Mesenchymal stem cell (in vitro differentiated cells and primary cell): ENCODE measurements at regions not wholly inside any gene's neighbourhood (a gene's known extent, or its start where the extent isn't known, plus 50 kb on each side); places are given as distances from the start of the nearest gene placed in this dataset.

Source experiments
- DNase-seq: peaks from one replicate; pipeline ENCODE4 v3.0.0-alpha.2; 2013
- H2AFZ ChIP-seq: one replicate; pipeline ENCODE4 v1.6.1; 2013; ENCODE audit warnings: low read depth, mild to moderate bottlenecking, control low read depth, inconsistent platforms, low read length, moderate library complexity
- H2AK5ac ChIP-seq: 2 replicates; pipeline ENCODE4 v1.6.1; 2013; ENCODE audit warnings: low read length, moderate library complexity, mild to moderate bottlenecking, inconsistent platforms; ENCODE audit not compliant: severe bottlenecking
- H2BK120ac ChIP-seq: one replicate; pipeline ENCODE4 v1.6.1; 2013; ENCODE audit warnings: low read depth, mild to moderate bottlenecking, inconsistent platforms, low read length, moderate library complexity
- H2BK12ac ChIP-seq, 2 experiments: one replicate each; pipeline ENCODE4 v1.6.1; 2013; ENCODE audit warnings: inconsistent platforms in 2 of 2, low read length in 2 of 2, mild to moderate bottlenecking in 2 of 2, moderate library complexity in 2 of 2, control low read depth in 1 of 2
- H2BK15ac ChIP-seq: one replicate; pipeline ENCODE4 v1.6.1; 2013; ENCODE audit warnings: mild to moderate bottlenecking, low read depth, inconsistent platforms; ENCODE audit not compliant: poor library complexity, severe bottlenecking
- H2BK5ac ChIP-seq: 2 replicates; pipeline ENCODE4 v1.6.1; 2013; ENCODE audit warnings: low read depth, mild to moderate bottlenecking, low read length, control low read depth, inconsistent platforms; ENCODE audit not compliant: poor library complexity, severe bottlenecking
- H3K14ac ChIP-seq, 2 experiments: one replicate each; pipeline ENCODE4 v1.6.1; 2013; ENCODE audit warnings: inconsistent platforms in 2 of 2, low read length in 2 of 2, control low read depth in 1 of 2, mild to moderate bottlenecking in 1 of 2, moderate library complexity in 1 of 2
- H3K18ac ChIP-seq, 2 experiments: one replicate each; pipeline ENCODE4 v1.6.1; 2013; ENCODE audit warnings: inconsistent platforms in 2 of 2, low read length in 2 of 2, control low read depth in 1 of 2, low read depth in 1 of 2, mild to moderate bottlenecking in 1 of 2
- H3K23ac ChIP-seq, 2 experiments: one replicate each; pipeline ENCODE4 v1.6.1; 2013; ENCODE audit warnings: inconsistent platforms in 2 of 2, low read length in 2 of 2, mild to moderate bottlenecking in 2 of 2, moderate library complexity in 2 of 2, control low read depth in 1 of 2
- H3K27ac ChIP-seq: 2 replicates; pipeline ENCODE4 v1.5.1; 2013; ENCODE audit warnings: mild to moderate bottlenecking, moderate library complexity, low read length, control low read depth, inconsistent platforms; ENCODE audit not compliant: poor library complexity, severe bottlenecking
- H3K27me3 ChIP-seq, 2 experiments: 2 replicates each; pipeline versions ENCODE4 v1.6.1 to v1.7.0; 2013; ENCODE audit warnings: low read length in 2 of 2, mild to moderate bottlenecking in 2 of 2, moderate library complexity in 2 of 2, control low read depth in 1 of 2, inconsistent platforms in 1 of 2; ENCODE audit not compliant: control insufficient read depth in 1 of 2, insufficient read depth in 1 of 2
- H3K36me3 ChIP-seq, 2 experiments: 2 replicates each; pipeline versions ENCODE4 v1.6.1 to v1.7.0; 2013; ENCODE audit warnings: low read length in 2 of 2, control low read depth in 1 of 2, inconsistent platforms in 1 of 2, low read depth in 1 of 2, mild to moderate bottlenecking in 1 of 2; ENCODE audit not compliant: insufficient read depth in 2 of 2, control insufficient read depth in 1 of 2
- H3K4ac ChIP-seq, 2 experiments: one replicate each; pipeline ENCODE4 v1.6.1; 2013; ENCODE audit warnings: inconsistent platforms in 2 of 2, low read length in 2 of 2, mild to moderate bottlenecking in 2 of 2, moderate library complexity in 2 of 2, control low read depth in 1 of 2, low read depth in 1 of 2
- H3K4me1 ChIP-seq: 2 replicates; pipeline ENCODE4 v1.6.1; 2013; ENCODE audit warnings: low read depth, low read length, control low read depth; ENCODE audit not compliant: control insufficient read depth, insufficient read depth
- H3K4me2 ChIP-seq: 2 replicates; pipeline ENCODE4 v1.6.1; 2013; ENCODE audit warnings: low read length, mild to moderate bottlenecking, inconsistent platforms; ENCODE audit not compliant: poor library complexity, severe bottlenecking
- H3K4me3 ChIP-seq, 2 experiments: 2 replicates each; pipeline versions ENCODE4 v1.5.1 to v1.7.0; 2013; ENCODE audit warnings: low read length in 2 of 2, mild to moderate bottlenecking in 2 of 2, control low read depth in 1 of 2, low read depth in 1 of 2; ENCODE audit not compliant: insufficient read depth in 1 of 2
- H3K79me1 ChIP-seq: replicated peaks from 2 replicates; pipeline ENCODE4 v1.6.1; 2013; ENCODE audit warnings: mild to moderate bottlenecking, control low read depth, low read length, inconsistent platforms; ENCODE audit not compliant: poor library complexity, severe bottlenecking
- H3K9ac ChIP-seq: 2 replicates; pipeline ENCODE4 v1.7.0; 2013; ENCODE audit warnings: mild to moderate bottlenecking, low read length, moderate library complexity
- H3K9me3 ChIP-seq: 2 replicates; pipeline ENCODE4 v1.7.0; 2013; ENCODE audit warnings: mild to moderate bottlenecking, low read length; ENCODE audit not compliant: control insufficient read depth
- H4K8ac ChIP-seq: one replicate; pipeline ENCODE4 v1.6.1; 2013; ENCODE audit warnings: inconsistent platforms, mild to moderate bottlenecking, low read length, moderate library complexity
- H4K91ac ChIP-seq: one replicate; pipeline ENCODE4 v1.6.1; 2013; ENCODE audit warnings: mild to moderate bottlenecking, low read length, inconsistent platforms
- WGBS: methylation state at CpG from one replicate; pipeline ENCODE4 v1.1.7; 2013; ENCODE audit warnings: mixed read lengths; 5-methylcytosine and 5-hydroxymethylcytosine counted together

DNA sequence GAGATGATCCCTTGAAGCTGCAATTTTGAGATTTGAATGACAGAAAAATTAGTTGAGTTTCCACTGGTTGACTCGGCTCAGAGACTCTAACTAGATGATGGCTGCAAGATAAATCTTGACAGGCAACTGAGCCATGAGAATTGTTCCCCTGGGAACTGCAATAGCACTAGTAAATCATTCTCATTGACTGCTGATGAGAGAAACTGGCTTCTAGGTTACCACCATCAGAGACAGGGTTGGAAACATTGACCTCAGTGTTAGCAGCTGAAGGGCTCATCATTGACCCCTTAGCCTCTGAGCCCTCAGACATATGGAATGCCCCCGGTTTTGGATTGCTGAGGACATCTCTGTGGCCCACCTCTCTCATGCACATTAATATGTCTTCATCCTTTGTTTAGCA, 125.4 kb upstream of the COX10 start:
- H2AFZ ChIP-seq, result no peak overlapping the region
- H3K18ac ChIP-seq, result no peak overlapping the region
- H3K4me3 ChIP-seq, result no peak overlapping the region
- no peak overlapping the region for H2BK12ac ChIP-seq
- H2BK5ac ChIP-seq, result no peak overlapping the region
- no peak overlapping the region for H3K4me2 ChIP-seq
- 43% methylated on average over 2 of the region's 2 CpGs for WGBS
- no peak overlapping the region for H3K27ac ChIP-seq
- no peak overlapping the region for H3K14ac ChIP-seq
- no peak overlapping the region for H3K23ac ChIP-seq
- H4K91ac ChIP-seq, result no peak overlapping the region
- H2AK5ac ChIP-seq, result no peak overlapping the region
- no peaks in the 10 kb centered on the region for H3K79me1 ChIP-seq
- no peak overlapping the region for H2BK15ac ChIP-seq
- no peak overlapping the region for H2BK120ac ChIP-seq
- H3K4ac ChIP-seq, result no peak overlapping the region
- peaks cover 18% of the 10 kb centered on the region for H3K9me3 ChIP-seq
- DNase-seq, result no peak
- no peaks in the 10 kb centered on the region for H3K27me3 ChIP-seq
- no peaks in the 10 kb centered on the region for H3K4me1 ChIP-seq
- H4K8ac ChIP-seq, result no peak overlapping the region
- no peaks in the 10 kb centered on the region for H3K36me3 ChIP-seq
- H3K9ac ChIP-seq, result no peak overlapping the region

DNA sequence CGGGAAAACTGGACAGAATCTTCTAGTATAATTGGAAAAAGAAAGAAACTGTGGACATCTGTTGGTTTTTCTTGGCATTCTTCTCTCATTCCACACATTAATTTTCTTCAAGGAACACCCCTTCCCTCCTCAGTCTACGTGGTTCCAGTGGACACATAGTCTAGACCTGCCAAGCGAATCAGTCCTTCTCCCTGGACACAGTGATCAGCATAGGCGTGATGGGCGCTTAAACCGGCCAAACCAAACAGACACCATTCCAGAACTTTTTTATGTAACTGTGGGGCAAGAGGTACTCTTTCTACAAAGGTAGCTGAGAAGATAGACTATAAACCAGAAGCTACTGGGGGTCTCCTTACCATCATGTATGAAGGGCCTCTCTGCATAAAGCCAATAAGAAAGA, 121.8 kb upstream of the COX10 start:
- Histone ChIP-seq H3K4ac (no peak overlapping the region), H3K27ac (no peak overlapping the region), H3K9ac (no peak overlapping the region), H2BK5ac (no peak overlapping the region), H3K79me1 (no peaks in the 10 kb centered on the region), H2AFZ (no peak overlapping the region), H2BK120ac (no peak overlapping the region), H3K4me1 (no peaks in the 10 kb centered on the region), H3K18ac (no peak overlapping the region), H3K9me3 (no peaks in the 10 kb centered on the region), H2BK12ac (no peak overlapping the region), H2AK5ac (no peak overlapping the region), H3K27me3 (no peaks in the 10 kb centered on the region), H3K36me3 (no peaks in the 10 kb centered on the region), H3K14ac (no peak overlapping the region), H3K4me3 (no peak overlapping the region), H3K23ac (no peak overlapping the region), H2BK15ac (no peak overlapping the region), H4K91ac (no peak overlapping the region), H4K8ac (no peak overlapping the region), H3K4me2 (no peak overlapping the region)
- DNase-seq, result no peak
- 100% methylated on average over 2 of the region's 6 CpGs for WGBS

DNA sequence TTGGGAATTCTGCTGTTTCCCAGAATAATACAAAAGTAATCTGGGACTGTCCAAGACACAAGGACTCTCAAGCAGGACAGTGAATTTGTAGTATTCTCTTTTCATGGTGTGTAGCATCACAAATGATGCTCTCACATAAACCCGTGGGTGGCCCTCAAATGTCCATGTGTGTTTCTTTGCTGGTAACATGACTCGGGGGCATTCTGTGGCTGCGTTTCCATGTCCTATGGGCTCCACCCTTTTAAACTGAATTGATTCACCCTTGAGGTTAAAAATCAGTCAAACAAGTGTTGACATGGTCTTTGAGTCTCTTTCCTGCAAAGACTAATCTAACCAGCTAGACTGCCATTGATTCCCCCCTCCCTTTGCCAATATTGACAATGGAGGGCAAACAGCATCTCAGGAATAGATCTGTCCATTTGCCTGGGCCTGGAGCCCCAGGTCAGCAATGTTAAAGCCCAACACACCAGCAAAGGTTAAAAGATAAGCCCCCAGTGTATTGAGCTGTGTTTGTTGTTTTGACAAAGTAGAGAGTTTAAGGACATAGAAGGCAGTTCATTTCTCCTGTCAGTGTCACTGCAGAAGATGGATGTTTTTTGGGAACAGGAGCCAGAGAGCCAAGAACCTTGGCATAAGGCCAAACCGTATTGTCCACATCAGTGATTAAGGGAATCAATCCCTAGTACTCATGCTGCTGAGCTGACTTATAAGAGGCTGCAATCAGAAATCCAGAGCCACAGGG, 117.1 kb upstream of the COX10 start:
- Histone ChIP-seq H3K4me2 (no peak overlapping the region), H4K8ac (no peak overlapping the region), H3K36me3 (no peaks in the 10 kb centered on the region), H2BK12ac (peak overlapping the region in 1 of 2 experiments; percentile 10), H3K4me1 (no peaks in the 10 kb centered on the region), H2AK5ac (no peak overlapping the region), H4K91ac (no peak overlapping the region), H3K27me3 (no peaks in the 10 kb centered on the region), H3K18ac (no peak overlapping the region), H2BK120ac (no peak overlapping the region), H3K14ac (no peak overlapping the region), H3K9me3 (no peaks in the 10 kb centered on the region), H3K23ac (no peak overlapping the region), H3K79me1 (no peaks in the 10 kb centered on the region), H3K4ac (no peak overlapping the region), H2AFZ (no peak overlapping the region), H3K4me3 (no peak overlapping the region), H3K27ac (no peak overlapping the region), H3K9ac (no peak overlapping the region), H2BK5ac (no peak overlapping the region), H2BK15ac (no peak overlapping the region)
- 78% methylated on average over 4 of the region's 4 CpGs for WGBS
- DNase-seq, result no peak

DNA sequence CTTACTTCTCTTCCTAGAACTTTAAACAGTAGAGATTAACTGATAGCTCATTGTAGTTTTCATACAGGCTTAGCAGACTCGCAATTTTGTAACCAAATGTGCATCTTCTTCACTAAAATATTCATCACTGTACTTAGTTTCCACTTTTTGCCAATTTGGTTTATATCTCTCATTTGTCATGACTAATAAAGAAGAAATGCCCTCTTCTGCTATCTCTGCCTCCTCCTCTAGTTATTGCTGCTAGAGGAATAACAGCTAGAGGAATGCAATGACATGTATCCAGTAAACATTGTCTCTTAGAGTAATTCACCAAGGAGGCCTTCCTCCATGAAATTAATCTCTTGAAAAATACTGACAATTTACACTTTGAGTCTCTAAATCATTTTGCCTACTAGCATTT, 115.5 kb upstream of the COX10 start:
- no peak overlapping the region for H3K4me2 ChIP-seq
- no peak overlapping the region for H3K18ac ChIP-seq
- no peak overlapping the region for H2AK5ac ChIP-seq
- no peaks in the 10 kb centered on the region for H3K9me3 ChIP-seq
- H2BK5ac ChIP-seq, result no peak overlapping the region
- H3K4me3 ChIP-seq, result no peak overlapping the region
- H2BK15ac ChIP-seq, result no peak overlapping the region
- no peak overlapping the region for H3K4ac ChIP-seq
- H3K27ac ChIP-seq, result no peak overlapping the region
- H3K23ac ChIP-seq, result no peak overlapping the region
- no peak overlapping the region for H3K14ac ChIP-seq
- no peak overlapping the region for H2AFZ ChIP-seq
- 0% methylated on average over 1 of the region's 1 CpG for WGBS
- no peak overlapping the region for H3K9ac ChIP-seq
- no peaks in the 10 kb centered on the region for H3K36me3 ChIP-seq
- H2BK12ac ChIP-seq, result no peak overlapping the region
- DNase-seq, result peak; percentile 48
- no peaks in the 10 kb centered on the region for H3K79me1 ChIP-seq
- no peaks in the 10 kb centered on the region for H3K4me1 ChIP-seq
- H4K91ac ChIP-seq, result no peak overlapping the region
- H4K8ac ChIP-seq, result no peak overlapping the region
- no peaks in the 10 kb centered on the region for H3K27me3 ChIP-seq
- H2BK120ac ChIP-seq, result no peak overlapping the region
